A549 (cell line): ENCODE measurements at regions not wholly inside any gene's neighbourhood (a gene's known extent, or its start where the extent isn't known, plus 50 kb on each side); places are given as distances from the start of the nearest gene placed in this dataset.

Source experiments
- CBX2 ChIP-seq: fragments of 200-600 bp; sonication (generic); IDR thresholded peaks from 2 replicates; pipeline ENCODE4 v1.6.1; 2016; ENCODE audit warnings: low read depth, mild to moderate bottlenecking, borderline replicate concordance
- POLR2A ChIP-seq: IDR thresholded peaks from 2 replicates; pipeline ENCODE4 v1.6.1; 2012; ENCODE audit warnings: mild to moderate bottlenecking, low read length
- POLR2AphosphoS2 ChIP-seq: conservative IDR thresholded peaks from 2 replicates; pipeline ENCODE4 v1.6.1; 2012; ENCODE audit warnings: low read length, improper control_type of control experiment, inconsistent platforms
- TP53 ChIP-seq: fragments of 250-450 bp; sonication (Bioruptor Pico); IDR thresholded peaks from 2 replicates; pipeline ENCODE4 v1.5.0; 2021; ENCODE audit warnings: mild to moderate bottlenecking, moderate library complexity
- TF ChIP-seq, protein P1 (sequence below): fragments of >200 bp; sonication (Bioruptor Twin); formaldehyde crosslinking; IDR thresholded peaks from 3 replicates; pipeline ENCODE4 v1.5.1; 2016
- TF ChIP-seq, protein P2 (sequence below): fragments of 250-450 bp; sonication (Bioruptor Pico); IDR thresholded peaks from 2 replicates; pipeline ENCODE4 v1.5.0; 2021; ENCODE audit warnings: mild to moderate bottlenecking, moderate library complexity, borderline replicate concordance

DNA sequence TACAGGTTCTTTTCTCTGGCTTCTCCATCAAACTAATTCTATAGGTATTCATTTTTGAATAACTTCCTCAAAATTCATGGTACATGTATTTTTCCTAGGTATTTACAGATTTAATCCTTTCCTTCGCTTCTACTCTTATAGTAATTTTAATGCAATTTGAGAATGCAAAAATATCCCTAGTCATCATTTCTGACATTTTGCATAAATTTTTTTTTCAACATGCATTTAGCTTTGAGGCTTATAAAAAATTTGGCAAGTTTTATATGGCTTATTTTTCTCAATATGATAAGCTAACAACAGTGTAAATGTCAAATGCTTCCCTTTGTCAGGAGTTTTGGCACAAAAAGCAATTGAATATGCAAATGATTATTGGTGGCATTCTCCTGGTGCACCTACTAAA, 872.6 kb downstream of the FLRT2 start:
- TF ChIP-seq, protein P1, sequence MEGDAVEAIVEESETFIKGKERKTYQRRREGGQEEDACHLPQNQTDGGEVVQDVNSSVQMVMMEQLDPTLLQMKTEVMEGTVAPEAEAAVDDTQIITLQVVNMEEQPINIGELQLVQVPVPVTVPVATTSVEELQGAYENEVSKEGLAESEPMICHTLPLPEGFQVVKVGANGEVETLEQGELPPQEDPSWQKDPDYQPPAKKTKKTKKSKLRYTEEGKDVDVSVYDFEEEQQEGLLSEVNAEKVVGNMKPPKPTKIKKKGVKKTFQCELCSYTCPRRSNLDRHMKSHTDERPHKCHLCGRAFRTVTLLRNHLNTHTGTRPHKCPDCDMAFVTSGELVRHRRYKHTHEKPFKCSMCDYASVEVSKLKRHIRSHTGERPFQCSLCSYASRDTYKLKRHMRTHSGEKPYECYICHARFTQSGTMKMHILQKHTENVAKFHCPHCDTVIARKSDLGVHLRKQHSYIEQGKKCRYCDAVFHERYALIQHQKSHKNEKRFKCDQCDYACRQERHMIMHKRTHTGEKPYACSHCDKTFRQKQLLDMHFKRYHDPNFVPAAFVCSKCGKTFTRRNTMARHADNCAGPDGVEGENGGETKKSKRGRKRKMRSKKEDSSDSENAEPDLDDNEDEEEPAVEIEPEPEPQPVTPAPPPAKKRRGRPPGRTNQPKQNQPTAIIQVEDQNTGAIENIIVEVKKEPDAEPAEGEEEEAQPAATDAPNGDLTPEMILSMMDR: no peak
- TF ChIP-seq CBX2 (no peak), POLR2AphosphoS2 (no peak), TP53 (CRISPR knock-in tag) (no peak), POLR2A (no peak)
- TF ChIP-seq, protein P2, sequence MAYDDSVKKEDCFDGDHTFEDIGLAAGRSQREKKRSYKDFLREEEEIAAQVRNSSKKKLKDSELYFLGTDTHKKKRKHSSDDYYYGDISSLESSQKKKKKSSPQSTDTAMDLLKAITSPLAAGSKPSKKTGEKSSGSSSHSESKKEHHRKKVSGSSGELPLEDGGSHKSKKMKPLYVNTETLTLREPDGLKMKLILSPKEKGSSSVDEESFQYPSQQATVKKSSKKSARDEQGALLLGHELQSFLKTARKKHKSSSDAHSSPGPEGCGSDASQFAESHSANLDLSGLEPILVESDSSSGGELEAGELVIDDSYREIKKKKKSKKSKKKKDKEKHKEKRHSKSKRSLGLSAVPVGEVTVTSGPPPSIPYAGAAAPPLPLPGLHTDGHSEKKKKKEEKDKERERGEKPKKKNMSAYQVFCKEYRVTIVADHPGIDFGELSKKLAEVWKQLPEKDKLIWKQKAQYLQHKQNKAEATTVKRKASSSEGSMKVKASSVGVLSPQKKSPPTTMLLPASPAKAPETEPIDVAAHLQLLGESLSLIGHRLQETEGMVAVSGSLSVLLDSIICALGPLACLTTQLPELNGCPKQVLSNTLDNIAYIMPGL: no peak
